GM18907 (cell line): ENCODE measurements at regions not wholly inside any gene's neighbourhood (a gene's known extent, or its start where the extent isn't known, plus 50 kb on each side); places are given as distances from the start of the nearest gene placed in this dataset.
"Not testable (repeated sequence)": the region's sequence is repeated elsewhere in the genome, so short reads cannot be mapped to it uniquely, and the experiment has no call there.

Source experiments
- ATAC-seq: cut with Tn5 transposase; IDR thresholded peaks from one replicate; pipeline ENCODE4 v1.9.1; 2021; ENCODE audit warnings: mild to moderate bottlenecking, moderate library complexity; ENCODE audit not compliant: unreplicated experiment

DNA sequence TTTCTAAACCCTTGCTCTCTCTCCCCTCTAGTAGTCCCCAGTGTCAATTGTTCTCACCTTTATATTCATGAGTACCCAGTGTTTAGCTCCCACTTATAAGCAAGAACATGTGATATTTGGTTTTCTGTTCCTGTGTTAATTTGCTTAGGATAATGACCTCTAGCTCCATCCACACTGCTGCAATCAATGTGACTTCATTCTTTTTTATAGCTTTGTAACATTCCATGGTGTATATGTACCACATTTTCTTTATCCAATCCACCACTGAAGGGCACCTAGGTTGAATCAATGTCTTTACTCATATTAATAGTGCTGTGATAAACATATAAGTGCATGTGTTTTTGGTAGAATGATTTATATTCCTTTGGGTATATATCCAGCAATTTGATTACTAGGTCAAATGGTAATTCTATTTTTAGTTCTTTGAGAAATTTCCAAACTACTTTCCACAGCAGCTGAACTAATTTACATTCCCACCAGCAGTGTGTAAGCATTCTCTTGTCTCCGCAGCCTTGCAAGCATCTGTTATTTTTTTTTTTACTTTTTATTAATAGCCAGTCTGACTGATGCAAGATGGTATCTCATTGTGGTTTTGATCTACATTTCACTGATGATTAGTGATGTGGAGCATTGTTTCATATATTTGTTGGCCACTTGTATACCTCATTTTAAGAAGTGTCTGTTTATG is 277.8 kb downstream of the LTN1 start:
- ATAC-seq, result no peak

- ATAC-seq, result no peak
Observed at GRCh38 chr21:28712411-28712810, 280.3 kb downstream of the LTN1 start.

- no peak for ATAC-seq
Observed at GRCh38 chr21:28705616-28706015, 287.1 kb downstream of the LTN1 start.

DNA sequence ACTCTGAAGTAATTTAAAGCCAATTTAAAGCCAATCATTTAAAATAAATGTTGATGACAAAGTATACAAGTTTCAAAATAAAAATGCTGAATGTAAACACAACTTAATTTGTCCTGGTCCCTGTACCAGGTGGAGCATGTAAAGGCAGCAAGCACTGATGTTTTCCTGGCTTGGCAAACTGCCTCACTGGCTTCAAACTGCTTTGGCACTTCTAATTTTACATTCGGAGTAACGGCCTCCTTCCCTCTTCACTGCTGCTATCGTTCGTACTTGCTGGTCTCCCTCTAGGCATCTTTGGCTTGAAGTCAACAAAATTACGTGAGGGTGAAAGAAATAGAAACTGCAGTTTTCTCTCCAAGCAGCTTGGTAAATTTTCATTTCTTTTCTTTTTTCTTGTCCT is 287.9 kb downstream of the LTN1 start:
- no peak for ATAC-seq

DNA sequence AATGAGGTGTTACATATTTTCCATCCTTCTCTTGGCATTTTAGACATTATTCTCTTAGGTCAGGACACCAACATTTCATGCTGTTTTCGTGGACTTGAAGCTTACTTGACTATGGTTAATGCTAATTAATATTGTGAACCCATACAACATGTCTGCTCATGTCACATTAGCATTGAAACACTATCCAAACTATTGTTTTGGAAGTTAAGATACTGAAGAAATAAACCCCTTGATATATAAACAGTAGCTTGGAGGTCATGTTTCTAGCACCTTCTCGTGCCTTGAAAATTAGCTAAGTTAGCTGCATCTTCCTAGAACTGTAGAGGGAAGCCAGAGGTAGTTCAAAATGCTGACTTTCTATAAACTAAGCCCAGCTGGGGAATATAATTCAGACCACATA is 288.8 kb downstream of the LTN1 start:
- ATAC-seq, result no peak

DNA sequence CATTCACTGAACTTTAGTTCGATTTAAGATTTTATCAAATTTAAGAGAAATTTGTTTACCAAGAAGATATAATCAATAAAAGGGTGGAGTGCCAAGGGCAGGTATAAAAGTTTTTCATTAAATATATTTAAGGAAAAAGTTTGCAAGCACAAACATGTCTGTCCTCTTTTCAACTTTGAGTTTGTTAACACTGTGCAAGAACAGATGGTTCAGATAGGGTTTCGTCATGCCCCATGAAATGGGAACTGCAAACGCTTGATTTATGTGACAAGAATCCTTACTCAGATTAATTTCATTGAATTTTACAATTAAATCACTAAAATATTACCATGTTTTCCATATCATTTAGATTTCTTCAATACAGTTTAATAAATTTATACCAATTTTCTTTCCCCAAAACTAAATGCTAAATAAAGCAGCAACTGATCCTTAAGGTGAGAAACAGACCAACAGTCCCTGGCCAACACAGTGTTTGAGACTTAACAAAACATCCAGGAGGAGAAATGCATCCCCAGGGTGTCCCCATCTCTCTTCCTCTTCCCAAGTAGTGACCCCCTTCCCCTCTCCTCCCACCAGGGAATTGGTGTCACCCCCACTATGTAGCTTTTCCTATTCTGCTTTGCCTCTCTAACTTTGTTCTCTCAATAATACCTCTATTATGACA is 292.9 kb downstream of the LTN1 start:
- ATAC-seq, result no peak

DNA sequence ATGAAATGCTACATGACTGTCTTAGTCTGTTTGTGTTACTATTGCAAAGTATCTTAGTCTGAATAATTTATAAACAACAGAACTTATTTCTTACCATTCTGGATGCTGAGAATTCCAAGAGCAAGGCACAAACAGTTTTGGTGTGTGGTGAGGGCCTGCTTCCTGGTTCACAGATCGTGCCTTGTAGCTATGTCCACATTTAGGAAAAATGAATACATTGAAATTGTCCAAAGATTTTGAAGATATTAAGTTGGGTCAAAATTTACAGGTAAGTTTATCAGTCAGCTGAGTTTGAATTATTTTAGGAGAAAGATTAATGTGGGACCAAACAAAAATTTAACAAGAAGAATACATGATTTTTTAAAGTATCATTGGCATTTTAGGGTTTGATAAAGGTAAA is 293.5 kb downstream of the LTN1 start:
- no peak for ATAC-seq

DNA sequence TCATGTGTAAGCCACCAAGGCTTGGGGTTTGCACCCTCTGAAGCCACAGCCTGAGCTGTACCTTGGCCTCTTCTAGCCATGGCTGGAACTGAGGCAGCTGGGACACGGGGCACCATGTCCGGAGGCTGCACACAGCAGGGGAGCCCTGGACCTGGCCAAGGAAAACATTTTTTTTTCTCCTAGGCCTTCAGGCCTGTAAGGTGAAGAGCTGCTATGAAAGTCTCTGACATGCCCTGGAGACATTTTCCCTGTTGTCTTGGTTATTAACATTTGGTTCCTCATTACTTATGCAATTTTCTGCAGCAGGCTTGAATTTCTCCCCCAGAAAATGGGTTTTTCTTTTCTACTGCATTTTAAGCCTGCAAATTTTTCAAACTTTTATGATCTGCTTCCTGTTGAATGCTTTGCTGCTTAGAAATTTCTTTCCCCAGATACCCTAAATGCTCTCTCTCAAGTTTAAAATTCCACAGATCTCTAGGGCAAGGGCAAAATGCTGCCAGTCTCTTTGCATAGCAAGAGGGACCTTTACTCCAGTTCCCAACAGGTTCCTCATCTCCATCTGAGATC is 295.8 kb downstream of the LTN1 start:
- ATAC-seq, result no peak

DNA sequence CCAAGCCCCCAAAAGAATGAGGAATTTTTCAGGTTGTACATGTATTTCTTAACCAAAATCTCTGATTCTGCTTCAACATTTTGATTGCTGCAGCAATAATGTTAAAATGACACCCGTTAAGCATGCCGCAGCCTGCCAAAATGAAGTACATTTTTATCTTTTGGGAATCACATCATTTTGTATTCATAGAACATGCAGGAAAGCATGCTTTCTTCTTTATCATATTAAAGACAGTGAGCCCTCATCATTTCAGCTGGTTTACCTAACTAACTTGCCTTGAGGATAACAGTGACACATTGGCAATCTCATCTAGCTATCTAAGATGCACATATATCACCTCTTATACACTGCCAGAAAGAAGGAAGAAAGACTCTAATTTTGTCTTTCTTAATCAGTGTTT is 299.2 kb downstream of the LTN1 start:
- ATAC-seq, result no peak

- ATAC-seq, result no peak
Observed at GRCh38 chr21:28690196-28690595, 302.5 kb downstream of the LTN1 start.

DNA sequence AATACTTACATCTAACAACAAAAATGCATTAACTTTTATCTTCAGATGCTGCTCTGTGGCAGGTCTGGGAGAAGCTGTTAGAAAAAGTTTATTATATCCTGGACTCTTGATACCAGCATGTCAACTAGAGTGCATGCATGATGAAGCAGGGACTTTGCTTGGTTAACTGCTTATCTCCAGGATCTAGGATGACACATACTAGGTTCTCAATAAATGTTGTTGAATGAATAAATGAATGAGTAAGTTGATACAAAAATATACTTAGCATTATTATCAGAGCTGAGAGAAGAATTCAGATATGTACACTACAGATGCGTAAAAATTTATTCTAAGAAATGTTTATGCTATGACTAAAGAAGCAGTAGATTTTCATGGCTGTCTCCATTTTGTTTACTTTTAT is 304.3 kb downstream of the LTN1 start:
- no peak for ATAC-seq

- ATAC-seq, result no peak
Observed at GRCh38 chr21:28687586-28687985, 305.1 kb downstream of the LTN1 start.

DNA sequence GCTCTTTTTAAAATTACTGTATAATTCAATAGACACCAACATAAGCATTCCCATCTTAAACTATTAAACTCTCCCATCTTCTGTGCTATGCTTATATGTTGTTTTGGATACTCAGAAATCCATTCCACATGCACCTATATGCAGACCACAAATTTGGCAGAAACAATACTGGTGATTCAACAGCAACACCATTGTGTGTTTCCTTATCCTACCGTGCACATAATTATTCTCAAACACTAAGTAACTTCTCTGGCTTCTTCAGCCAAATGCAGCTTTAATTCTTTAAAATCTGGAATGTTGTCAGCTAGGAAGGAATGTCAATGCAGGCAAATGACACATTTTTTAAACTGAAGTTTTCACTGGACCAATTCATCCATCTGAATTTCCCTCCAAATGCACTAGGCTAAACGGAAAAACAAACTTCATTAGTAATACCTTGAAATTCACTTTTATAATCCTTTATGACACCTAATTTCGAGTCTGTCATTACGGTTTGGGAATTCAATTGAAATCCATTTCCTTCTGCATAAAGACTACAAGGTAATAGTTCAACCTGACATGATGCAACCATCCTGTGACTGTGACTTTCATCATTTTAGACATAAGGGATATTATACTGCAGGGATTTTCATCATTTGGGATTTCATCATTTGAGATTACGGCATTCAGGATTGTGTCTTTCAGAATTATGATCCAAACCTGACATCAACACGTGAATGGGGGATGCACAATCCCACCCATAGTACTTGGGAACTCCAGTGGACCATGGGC is 308.5 kb downstream of the LTN1 start:
- ATAC-seq, result no peak

DNA sequence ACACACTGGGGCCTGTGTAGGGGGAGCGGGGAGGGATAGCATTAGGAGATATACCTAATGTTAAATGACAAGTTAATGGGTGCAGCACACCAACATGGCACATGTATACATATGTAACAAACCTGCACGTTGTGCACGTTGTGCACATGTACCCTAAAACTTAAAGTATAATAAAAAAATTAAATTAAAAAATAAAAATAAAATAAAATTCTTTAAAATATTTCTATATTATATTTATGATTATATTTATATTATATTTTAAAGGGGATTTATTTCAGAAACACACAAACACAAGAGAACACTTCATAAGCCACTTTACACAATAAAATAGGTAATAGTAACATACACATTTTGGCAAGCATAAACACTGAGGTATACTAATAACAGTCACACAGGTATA is 309.8 kb downstream of the LTN1 start:
- not testable (repeated sequence) for ATAC-seq

- not testable (repeated sequence) for ATAC-seq
Observed at GRCh38 chr21:28677096-28677495, 315.6 kb downstream of the LTN1 start.

DNA sequence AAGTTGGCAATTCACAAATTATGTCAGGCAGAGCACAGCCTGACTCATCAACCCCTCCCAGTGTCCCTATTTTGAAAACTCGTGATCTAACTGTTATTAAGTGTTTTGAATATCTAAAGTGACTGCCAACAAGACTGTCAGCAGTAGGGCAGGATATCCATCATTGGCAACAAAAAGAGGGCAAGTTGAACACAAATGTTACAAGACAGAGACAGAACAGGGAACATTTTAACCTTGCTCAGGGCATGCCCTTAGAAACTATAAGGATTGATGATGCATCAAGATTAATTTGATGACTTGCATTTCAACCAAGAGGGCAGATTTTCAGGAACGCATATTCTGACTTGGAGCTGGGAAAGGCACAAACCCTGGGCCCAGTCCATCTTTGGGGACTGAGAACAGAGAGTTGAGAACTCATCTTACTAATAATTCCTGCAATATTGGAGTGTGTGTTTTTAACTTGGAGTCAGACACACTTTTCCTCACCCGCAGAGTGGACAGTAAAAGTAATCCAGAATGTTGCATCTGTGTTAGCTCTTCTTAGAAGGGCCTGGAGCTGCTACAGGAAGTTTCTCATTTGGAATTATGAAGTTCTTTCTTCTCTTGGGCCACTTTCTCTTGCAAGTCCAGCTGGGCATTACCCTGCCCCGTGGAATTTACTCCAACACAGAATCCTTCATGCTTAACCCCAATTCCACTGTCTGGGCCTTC is 317.2 kb downstream of the LTN1 start:
- no peak for ATAC-seq

DNA sequence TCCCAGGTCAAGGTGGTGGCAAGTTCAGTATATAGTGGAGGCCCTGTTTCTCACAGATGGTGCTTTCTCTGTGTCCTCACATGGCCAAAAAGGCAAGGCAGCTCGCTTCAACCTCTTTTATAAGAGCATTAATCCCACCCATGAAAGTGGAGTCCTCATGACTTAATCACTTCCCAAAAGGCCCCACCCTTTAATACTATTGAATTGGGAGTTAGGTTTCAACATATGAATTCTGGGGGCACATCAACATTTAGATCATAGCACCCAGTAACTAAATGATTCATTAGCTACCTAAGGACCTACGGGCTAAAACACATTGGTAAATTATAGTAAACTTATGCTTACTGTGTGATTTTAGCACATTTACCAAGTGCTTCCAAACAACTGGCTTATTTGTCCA is 317.9 kb downstream of the LTN1 start:
- no peak for ATAC-seq

GRCh38 chr21:28671549-28672195 is 321.0 kb downstream of the LTN1 start:
- ATAC-seq, result no peak

- no peak for ATAC-seq
Observed at GRCh38 chr21:28669971-28670653, 322.6 kb downstream of the LTN1 start.

DNA sequence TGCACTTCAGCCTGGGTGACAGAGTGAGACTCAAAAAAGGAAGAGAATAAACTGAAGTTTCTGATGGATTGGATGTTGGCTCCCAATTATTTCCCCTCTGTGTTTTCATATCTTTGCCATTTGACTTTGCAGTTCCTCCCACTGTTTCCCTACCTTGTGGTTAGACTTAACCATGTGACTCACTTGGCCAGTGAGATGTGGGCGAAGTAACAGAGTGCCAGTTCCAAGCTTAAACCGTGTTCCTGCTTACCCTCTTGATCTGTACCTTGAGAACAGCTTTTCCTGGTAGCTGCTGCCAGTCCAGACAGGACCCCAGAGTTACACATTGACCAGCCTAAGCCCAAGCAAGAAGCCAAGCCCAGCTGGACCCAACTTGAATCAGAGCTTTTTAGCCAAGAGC is 323.4 kb downstream of the LTN1 start:
- ATAC-seq, result no peak
